ENCODE measurements at regions not wholly inside any gene's neighbourhood (a gene's known extent, or its start where the extent isn't known, plus 50 kb on each side); places are given as distances from the start of the nearest gene placed in this dataset.

DNA sequence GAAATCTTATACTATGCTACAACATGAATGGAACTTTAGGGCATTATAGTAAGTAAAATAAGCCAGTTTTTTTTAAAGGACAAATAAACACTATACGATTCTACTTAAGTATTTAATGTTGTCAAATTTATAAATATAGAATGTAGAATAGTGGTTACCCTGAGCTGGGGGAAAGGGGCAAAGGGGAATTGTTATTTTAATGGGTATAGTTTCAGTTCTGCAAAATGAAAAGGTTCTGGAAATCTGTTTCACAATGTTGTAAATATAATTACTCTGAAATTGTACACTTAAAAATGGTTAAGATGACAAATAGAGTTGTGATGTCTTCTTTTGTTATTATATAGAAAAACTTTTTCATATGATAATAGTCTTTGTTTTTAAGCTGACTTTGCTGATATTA is 366.3 kb downstream of the MRPL39 start:
- TF ChIP-seq EP300 (IDR thresholded peaks at IDR 0.05; ENCODE audit: low read depth) (no peak), POLR2A (IDR thresholded peaks at IDR 0.05) (no peak), POLR2AphosphoS5 (IDR thresholded peaks at IDR 0.05) (no peak)
- TF ChIP-seq, protein P1, sequence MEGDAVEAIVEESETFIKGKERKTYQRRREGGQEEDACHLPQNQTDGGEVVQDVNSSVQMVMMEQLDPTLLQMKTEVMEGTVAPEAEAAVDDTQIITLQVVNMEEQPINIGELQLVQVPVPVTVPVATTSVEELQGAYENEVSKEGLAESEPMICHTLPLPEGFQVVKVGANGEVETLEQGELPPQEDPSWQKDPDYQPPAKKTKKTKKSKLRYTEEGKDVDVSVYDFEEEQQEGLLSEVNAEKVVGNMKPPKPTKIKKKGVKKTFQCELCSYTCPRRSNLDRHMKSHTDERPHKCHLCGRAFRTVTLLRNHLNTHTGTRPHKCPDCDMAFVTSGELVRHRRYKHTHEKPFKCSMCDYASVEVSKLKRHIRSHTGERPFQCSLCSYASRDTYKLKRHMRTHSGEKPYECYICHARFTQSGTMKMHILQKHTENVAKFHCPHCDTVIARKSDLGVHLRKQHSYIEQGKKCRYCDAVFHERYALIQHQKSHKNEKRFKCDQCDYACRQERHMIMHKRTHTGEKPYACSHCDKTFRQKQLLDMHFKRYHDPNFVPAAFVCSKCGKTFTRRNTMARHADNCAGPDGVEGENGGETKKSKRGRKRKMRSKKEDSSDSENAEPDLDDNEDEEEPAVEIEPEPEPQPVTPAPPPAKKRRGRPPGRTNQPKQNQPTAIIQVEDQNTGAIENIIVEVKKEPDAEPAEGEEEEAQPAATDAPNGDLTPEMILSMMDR (IDR thresholded peaks at IDR 0.05), result no peak

All from transverse colon (tissue), 4 donors.